Epithelial cell of prostate (primary cell): ENCODE measurements at regions not wholly inside any gene's neighbourhood (a gene's known extent, or its start where the extent isn't known, plus 50 kb on each side); places are given as distances from the start of the nearest gene placed in this dataset.
"Not testable (repeated sequence)": the region's sequence is repeated elsewhere in the genome, so short reads cannot be mapped to it uniquely, and the experiment has no call there.

Experiments
- DNase-seq: peaks from one replicate; pipeline ENCODE4 v3.0.0-alpha.2; 2011; ENCODE audit warnings: low read depth, low spot score
- H3K27ac ChIP-seq: fragments of 450-650 bp; 2 replicates; pipeline ENCODE4 v1.5.1; 2017; ENCODE audit warnings: mild to moderate bottlenecking

DNA sequence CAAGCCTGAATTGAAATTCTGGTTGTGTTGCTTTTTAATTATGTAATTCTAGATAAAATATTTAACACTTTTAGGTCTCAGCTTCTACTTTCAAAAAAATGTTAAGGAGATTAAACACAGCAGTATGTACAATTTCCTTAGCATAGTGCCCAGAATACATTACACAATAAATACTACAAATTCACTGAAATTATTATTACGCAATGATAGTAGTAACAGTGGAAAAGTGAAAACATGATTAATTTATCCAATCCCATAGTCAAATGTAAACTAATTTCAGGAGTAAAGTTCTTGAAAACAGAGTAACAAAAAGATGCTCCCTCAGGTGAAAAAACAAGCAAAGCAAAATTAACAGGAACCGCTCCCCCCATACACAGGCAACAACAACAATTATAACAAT lies 1915.4 kb downstream of the STIM2 start:
- no peak overlapping the region for H3K27ac ChIP-seq
- DNase-seq: no peak

- no peak for DNase-seq
- no peak overlapping the region for H3K27ac ChIP-seq
These were observed 1923.5 kb downstream of the STIM2 start for GRCh38 chr4:28784188-28784587.

GRCh38 chr4:28787947-28788346 lies 1927.3 kb downstream of the STIM2 start:
- no peak overlapping the region for H3K27ac ChIP-seq
- no peak for DNase-seq

DNA sequence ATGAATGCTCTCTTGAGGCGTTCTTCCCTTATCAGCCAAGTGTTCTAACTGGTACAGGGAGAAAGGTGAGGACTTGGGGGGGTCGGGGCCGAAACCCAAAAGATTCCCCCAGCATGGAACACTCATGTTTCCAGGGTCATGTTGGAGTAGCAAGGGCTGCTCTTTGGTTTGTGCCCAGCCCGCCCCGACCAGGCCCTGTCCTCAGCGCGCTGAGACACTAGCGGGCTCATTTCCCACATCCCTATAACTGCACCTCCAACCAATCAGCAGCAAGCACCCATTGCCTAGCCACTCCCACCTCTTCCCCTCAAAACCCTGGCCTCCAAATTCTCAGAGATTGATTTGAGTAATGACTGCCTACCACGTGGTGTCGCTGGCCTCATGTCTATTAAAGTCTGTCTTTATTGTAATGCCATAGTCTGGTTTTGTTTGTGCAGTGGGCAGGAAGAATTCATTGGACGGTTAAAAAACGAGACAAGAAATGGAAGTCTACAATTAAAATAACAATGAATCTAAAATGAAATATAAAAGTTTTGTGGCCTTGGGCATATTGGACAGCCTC lies 1928.4 kb downstream of the STIM2 start:
- no peak for DNase-seq
- H3K27ac ChIP-seq: no peak overlapping the region

DNA sequence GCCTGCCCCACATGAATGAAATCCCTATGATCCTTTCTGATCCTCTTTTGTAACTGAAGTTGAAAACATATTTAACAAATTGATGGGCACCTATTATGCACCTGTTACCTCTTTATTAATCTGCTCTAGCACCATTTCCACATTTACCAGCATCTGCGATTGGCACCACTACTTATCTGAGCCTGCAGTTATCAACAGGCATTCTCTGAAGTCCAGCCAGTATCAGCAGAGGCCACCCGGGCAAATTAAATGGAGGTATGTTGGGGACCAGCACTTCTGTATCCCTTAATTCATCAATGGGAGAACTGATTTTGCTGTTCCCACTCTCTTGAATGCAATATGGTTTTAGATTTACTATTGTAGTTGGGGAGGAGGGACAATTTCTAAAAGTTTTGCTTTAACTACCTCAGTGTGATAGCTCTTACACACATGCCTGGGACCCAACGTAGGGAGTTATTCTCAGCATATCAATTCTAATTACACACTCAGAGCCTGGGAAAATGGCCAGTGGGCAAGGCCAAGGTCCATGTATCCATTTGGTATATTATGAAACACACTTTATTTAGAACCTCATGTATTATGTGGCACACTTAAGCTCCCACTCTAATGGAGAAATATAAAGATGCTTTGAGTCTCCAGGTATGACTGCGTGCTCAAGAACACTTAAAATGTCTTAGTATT lies 1927.1 kb upstream of the PCDH7 start:
- DNase-seq: no peak
- H3K27ac ChIP-seq: no peak overlapping the region

- DNase-seq: no peak
- no peak overlapping the region for H3K27ac ChIP-seq
These were observed 1920.5 kb upstream of the PCDH7 start for GRCh38 chr4:28799696-28800095.

- no peak for DNase-seq
- H3K27ac ChIP-seq: no peak overlapping the region
These were observed 1909.1 kb upstream of the PCDH7 start for GRCh38 chr4:28811025-28811424.

- DNase-seq: no peak
- no peak overlapping the region for H3K27ac ChIP-seq
These were observed 1898.0 kb upstream of the PCDH7 start for GRCh38 chr4:28822163-28822562.

GRCh38 chr4:28827866-28828265 lies 1892.3 kb upstream of the PCDH7 start:
- DNase-seq: no peak
- H3K27ac ChIP-seq: no peak overlapping the region

DNA sequence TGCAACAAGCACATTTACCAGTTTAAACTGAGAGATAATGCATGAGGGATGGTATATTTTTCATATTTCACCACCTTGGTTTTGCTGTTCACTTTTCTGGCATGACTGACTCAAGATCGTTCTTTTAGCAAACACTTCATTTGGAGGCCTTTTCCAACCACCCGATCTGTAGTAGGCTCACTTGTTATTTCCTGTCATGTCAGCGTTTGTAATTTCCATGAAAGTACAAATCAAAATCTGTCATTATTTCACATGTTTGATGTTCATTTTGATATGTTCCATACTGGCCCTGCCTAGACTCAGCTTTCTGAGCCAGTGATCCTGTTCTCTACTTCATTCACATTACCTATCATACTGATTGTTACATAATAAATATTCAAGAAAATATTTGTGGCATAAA lies 1888.3 kb upstream of the PCDH7 start:
- no peak for DNase-seq
- H3K27ac ChIP-seq: no peak overlapping the region

- no peak overlapping the region for H3K27ac ChIP-seq
- DNase-seq: no peak
These were observed 1887.7 kb upstream of the PCDH7 start for GRCh38 chr4:28832444-28832843.

DNA sequence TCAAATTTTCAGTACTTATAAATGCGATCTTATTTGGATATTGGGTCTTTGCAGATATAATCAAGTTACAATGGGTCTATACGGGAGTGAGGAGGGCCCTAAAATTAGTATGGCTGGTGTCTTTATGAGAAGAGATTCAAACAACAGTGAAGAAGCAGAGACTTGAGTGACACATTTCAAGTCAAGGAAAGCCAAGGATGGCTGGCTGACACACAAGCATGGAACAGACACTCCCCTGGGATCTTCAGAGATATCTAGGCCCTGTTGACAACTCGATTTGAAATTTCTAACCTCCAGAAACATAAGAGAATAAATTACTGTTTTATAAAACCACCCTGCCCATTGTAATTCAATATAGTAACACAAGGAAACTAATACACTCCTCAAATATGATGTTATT lies 1886.0 kb upstream of the PCDH7 start:
- no peak overlapping the region for H3K27ac ChIP-seq
- no peak for DNase-seq

- no peak for DNase-seq
- H3K27ac ChIP-seq: no peak overlapping the region
These were observed 1884.7 kb upstream of the PCDH7 start for GRCh38 chr4:28835501-28835900.

- no peak overlapping the region for H3K27ac ChIP-seq
- DNase-seq: no peak
These were observed 1877.9 kb upstream of the PCDH7 start for GRCh38 chr4:28842271-28842670.

GRCh38 chr4:28845158-28845557 lies 1875.0 kb upstream of the PCDH7 start:
- DNase-seq: no peak
- H3K27ac ChIP-seq: no peak overlapping the region

- H3K27ac ChIP-seq, DNase-seq: not testable (repeated sequence)
These were observed 1863.1 kb upstream of the PCDH7 start for GRCh38 chr4:28857028-28857427.

DNA sequence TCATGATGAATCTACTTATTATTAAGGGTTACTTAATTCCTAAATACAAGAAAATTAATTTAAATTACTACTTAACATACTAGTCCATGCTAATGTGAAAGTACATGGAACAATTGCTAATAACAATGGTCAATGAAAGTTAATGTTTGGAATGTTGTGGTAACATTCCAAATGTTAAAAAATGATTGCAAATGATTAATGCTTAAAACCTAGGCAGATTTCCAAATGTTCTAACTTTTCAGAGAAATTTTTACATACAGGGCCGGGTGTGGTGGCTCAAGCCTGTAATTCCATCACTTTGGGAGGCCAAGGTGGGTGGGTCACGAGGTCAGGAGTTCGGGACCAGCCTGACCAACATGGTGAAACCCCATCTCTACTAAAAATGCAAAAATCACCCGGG lies 1851.3 kb upstream of the PCDH7 start:
- DNase-seq: no peak
- no peak overlapping the region for H3K27ac ChIP-seq

DNA sequence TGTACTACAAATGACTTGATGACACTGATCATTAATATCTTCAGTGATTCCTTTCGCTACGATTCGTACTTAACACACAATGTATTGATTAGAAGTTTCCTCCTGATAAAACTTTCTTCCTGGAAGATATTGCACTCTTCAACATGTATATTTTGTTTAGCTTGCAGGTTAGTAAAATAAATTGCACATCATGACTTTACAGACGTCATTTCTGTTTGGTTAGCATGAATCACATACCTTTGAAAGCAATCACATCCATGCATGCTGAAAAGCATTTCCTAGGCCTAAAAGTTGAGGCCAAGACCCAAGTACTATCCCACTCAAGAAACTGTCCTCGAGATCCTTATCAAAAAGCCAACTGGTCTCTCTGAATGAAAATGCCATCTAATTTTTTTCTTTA lies 1841.0 kb upstream of the PCDH7 start:
- H3K27ac ChIP-seq: no peak overlapping the region
- DNase-seq: no peak

DNA sequence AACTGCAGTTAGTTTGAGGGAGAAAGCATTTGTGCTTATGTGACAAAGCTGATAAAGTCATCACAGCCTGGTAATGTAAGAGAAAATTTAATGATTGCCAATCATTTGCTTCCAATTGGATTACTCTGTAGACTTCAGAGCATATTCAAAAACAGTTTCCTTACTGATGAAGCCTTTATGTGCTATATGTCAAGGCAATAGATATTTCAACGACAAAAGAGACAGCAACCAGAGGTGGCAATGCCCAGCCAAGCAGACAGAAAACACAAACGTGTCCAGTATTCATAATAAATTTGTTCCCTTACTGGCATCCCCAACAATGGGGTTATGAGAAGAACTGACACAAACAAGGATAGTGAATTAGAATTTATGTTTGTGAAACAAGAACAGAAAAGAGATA lies 1840.3 kb upstream of the PCDH7 start:
- H3K27ac ChIP-seq: no peak overlapping the region
- DNase-seq: no peak

DNA sequence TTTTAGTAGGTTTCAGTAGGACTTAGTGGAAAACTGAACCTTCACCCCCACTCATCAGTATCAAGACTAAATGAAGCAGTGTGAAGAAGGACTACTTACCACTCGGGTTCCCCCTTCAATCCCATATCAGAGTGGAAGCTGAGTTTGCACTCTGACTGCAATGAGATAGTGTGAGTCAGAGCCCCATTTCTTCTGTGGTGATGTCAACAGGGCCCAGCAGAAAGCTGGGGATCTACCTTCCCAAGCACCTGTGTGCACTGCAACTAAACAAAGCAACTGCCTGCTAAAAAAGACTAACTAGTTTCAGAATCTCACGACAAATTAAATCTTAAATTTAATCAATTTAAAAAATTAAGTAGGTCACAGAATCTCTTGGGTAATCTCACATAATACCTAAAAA lies 1837.0 kb upstream of the PCDH7 start:
- DNase-seq: no peak

DNA sequence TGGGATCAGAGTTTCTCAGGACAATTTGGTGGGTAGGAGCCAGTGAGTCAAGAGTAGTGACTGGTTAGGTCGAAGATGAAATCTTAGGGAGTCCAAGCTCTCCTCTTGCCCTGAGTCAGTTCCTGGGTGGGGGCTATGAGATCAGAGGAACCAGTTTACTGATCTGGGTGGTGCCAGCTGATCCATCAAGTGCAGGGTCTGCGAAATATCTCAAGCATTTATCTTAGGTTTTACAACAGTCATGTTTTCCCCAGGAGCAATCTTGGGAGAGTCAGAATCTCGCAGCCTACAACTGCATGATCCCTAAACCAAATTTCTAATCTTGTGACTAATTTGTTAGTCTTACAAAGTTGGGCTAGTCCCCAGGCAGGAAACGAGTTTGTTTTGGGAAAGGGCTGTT lies 1833.2 kb upstream of the PCDH7 start:
- DNase-seq: no peak

More for the DNA sequence above, 1837.0 kb upstream of the PCDH7 start:
- H3K27ac ChIP-seq: no peak overlapping the region

More for the DNA sequence above, 1833.2 kb upstream of the PCDH7 start:
- H3K27ac ChIP-seq: no peak overlapping the region
